ENCODE measurements at regions not wholly inside any gene's neighbourhood (a gene's known extent, or its start where the extent isn't known, plus 50 kb on each side); places are given as distances from the start of the nearest gene placed in this dataset.
A peak's percentile ranks its signal among the peaks of the same experiment; 100 is the strongest.

DNA sequence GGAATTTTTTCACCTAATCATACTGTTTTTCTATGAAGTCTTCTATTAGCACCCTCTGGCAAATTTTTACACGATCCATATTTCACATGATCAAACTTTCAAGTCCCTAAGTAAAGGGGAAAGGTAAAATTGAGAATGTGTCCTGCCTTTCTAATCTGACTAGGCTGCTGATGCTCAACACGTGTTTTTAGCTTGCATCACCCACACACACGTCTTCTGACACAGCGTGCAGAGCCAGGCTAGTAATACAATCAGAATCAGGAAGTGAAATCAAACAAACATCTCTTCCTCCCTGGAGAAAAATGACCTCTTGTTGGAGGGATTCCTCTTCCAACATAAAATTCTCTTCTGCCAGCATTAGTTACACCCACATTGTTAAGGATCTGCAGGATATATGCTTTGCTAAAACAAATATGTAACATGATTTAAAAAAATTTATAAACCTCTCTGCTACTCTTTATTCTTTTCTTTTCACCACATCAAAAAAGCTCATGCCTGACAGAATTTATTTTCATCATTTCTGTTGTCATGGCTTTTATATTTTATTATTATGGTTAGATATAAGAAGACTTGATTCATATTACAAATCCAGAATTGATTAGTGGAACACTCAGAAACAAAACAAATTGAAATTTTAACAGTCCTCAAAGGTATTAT lies 122.4 kb downstream of the RAP2B start:
- Histone ChIP-seq H3K4me1 (replicated peaks in 1 of 2) (peaks cover 0 to 12% of the 10 kb centered on the region in 2 donors), H3K27me3 (no peaks in the 10 kb centered on the region), H3K27ac (peak overlapping the region in 2 of 5 donors; percentile 31 to 64), H3K4me3 (no peak overlapping the region), H3K9me3 (replicated peaks in 1 of 3) (no peaks in the 10 kb centered on the region), H3K36me3 (replicated peaks in 1 of 2) (no peaks in the 10 kb centered on the region)
- peak in 6 of 7 donors; percentile 36 to 78 (median 55) for DNase-seq
- intact Hi-C loops (cut with DNase I), result no loop called here
- TF ChIP-seq POLR2A (IDR thresholded peaks at IDR 0.05), result no peak
- TF ChIP-seq, protein P1, sequence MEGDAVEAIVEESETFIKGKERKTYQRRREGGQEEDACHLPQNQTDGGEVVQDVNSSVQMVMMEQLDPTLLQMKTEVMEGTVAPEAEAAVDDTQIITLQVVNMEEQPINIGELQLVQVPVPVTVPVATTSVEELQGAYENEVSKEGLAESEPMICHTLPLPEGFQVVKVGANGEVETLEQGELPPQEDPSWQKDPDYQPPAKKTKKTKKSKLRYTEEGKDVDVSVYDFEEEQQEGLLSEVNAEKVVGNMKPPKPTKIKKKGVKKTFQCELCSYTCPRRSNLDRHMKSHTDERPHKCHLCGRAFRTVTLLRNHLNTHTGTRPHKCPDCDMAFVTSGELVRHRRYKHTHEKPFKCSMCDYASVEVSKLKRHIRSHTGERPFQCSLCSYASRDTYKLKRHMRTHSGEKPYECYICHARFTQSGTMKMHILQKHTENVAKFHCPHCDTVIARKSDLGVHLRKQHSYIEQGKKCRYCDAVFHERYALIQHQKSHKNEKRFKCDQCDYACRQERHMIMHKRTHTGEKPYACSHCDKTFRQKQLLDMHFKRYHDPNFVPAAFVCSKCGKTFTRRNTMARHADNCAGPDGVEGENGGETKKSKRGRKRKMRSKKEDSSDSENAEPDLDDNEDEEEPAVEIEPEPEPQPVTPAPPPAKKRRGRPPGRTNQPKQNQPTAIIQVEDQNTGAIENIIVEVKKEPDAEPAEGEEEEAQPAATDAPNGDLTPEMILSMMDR (IDR thresholded peaks at IDR 0.05), result no peak
- 24 to 40% (median 29%) methylated on average over 4 of the region's 4 CpGs for WGBS, 4 donors

DNA sequence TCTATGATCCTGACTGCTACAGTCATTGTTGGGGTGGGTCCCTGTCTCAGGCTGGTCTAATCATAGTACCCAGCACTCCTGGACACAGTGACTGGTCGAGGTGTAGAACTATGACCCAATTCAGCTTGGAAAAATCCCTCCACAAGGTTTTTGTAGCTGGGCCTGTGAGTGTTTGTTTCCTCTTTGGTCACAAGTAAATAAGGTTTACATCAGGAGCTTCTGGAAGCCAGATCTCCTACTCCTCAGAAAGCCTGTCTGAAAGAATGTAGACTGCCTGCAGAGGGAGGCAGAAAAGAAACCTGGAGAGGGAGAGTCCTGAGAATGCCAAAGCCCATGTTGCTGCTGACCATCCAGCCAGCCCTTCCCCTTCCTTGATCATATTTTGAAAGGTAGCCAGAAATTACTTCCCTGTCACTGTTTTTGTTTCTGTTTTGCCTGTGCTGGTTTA lies 123.2 kb downstream of the RAP2B start:
- peak in 2 of 7 donors; percentile 24 to 26 for DNase-seq
- Histone ChIP-seq H3K27ac (peak overlapping the region in 2 of 5 donors; percentile 41 to 64), H3K4me1 (replicated peaks in 1 of 2) (peaks cover 0 to 12% of the 10 kb centered on the region in 2 donors), H3K4me3 (no peak overlapping the region), H3K36me3 (replicated peaks in 1 of 2) (no peaks in the 10 kb centered on the region), H3K9me3 (replicated peaks in 1 of 3) (no peaks in the 10 kb centered on the region), H3K27me3 (no peaks in the 10 kb centered on the region)
- TF ChIP-seq, protein P1 (IDR thresholded peaks at IDR 0.05), result no peak
- TF ChIP-seq POLR2A (IDR thresholded peaks at IDR 0.05), result no peak
- intact Hi-C loops (cut with DNase I), result no loop called here
- 33 to 51% (median 41%) methylated on average over 1 of the region's 1 CpG for WGBS, 4 donors

DNA sequence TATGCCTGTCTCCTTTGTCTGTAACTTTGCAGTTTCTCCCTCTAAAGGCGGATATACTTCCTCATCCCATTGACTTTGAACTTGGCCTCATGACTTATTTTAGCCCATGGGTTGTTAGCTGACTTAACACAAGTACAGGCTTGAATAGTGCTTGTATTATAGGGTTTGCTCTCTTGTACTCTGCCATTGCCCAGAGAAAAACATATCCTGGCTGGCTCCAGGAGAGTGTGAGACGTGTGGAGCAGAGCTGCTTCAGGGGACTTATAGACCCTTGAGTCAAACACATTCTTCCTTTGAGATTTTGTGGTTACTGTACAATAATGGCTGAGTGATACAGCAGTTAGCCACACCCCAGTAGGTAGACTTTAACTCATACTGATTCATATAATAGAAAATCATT lies 124.0 kb downstream of the RAP2B start:
- no peaks in the 10 kb centered on the region for H3K36me3 ChIP-seq (replicated peaks in 1 of 2)
- peak overlapping the region in 2 of 5 donors; percentile 26 to 40 for H3K27ac ChIP-seq
- H3K4me1 ChIP-seq (replicated peaks in 1 of 2), result peaks cover 0 to 12% of the 10 kb centered on the region in 2 donors
- no peaks in the 10 kb centered on the region for H3K9me3 ChIP-seq (replicated peaks in 1 of 3)
- no peaks in the 10 kb centered on the region for H3K27me3 ChIP-seq
- intact Hi-C loops (cut with DNase I), result no loop called here
- 56 to 79% (median 64%) methylated on average over 2 of the region's 2 CpGs for WGBS, 4 donors
- TF ChIP-seq, protein P1 (IDR thresholded peaks at IDR 0.05), result no peak
- TF ChIP-seq POLR2A (IDR thresholded peaks at IDR 0.05), result no peak
- DNase-seq, result no peak
- H3K4me3 ChIP-seq, result no peak overlapping the region

DNA sequence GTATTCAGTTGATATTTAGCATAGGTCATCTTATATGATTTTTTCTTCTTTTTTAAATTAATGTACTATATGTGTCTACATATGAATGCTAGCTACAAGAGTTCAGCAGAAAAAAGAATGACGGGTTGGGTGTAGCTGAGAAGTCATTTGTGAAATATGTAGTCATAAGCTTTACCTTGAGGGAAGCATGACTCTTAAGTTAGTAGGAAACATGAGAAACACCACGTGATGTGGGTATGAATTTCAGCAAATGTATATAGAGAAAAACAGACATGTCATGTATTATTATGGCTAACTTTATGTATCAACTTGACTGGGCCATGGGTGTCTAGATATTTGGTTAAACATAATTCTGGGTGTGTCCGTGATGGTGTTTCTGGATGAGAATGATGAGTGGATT lies 125.0 kb downstream of the RAP2B start:
- Histone ChIP-seq H3K4me3 (no peak overlapping the region), H3K4me1 (replicated peaks in 1 of 2) (peaks cover 0 to 12% of the 10 kb centered on the region in 2 donors), H3K27me3 (no peaks in the 10 kb centered on the region), H3K9me3 (replicated peaks in 1 of 3) (no peaks in the 10 kb centered on the region), H3K27ac (no peak overlapping the region), H3K36me3 (replicated peaks in 1 of 2) (no peaks in the 10 kb centered on the region)
- no peak for DNase-seq
- intact Hi-C loops (cut with DNase I), result no loop called here
- WGBS, 4 donors, result 84 to 90% (median 87%) methylated on average over 3 of the region's 3 CpGs
- TF ChIP-seq, protein P1 (IDR thresholded peaks at IDR 0.05), result no peak
- TF ChIP-seq POLR2A (IDR thresholded peaks at IDR 0.05), result no peak

Data from adrenal gland (tissue), 9 donors.